B cell (primary cell): ENCODE measurements at regions not wholly inside any gene's neighbourhood (a gene's known extent, or its start where the extent isn't known, plus 50 kb on each side); places are given as distances from the start of the nearest gene placed in this dataset.

ENCODE experiments used
- CTCF ChIP-seq: fragments of 200-600 bp; IDR thresholded peaks from one replicate; pipeline ENCODE4 v1.8.0; 2022; ENCODE audit warnings: antibody characterized with exemption, mild to moderate bottlenecking
- EZH2 ChIP-seq: IDR thresholded peaks from 2 replicates; pipeline ENCODE4 v1.6.1; 2012; ENCODE audit warnings: borderline replicate concordance, low read depth, mild to moderate bottlenecking, moderate library complexity, low read length; ENCODE audit not compliant: insufficient read depth, poor library complexity, severe bottlenecking

DNA sequence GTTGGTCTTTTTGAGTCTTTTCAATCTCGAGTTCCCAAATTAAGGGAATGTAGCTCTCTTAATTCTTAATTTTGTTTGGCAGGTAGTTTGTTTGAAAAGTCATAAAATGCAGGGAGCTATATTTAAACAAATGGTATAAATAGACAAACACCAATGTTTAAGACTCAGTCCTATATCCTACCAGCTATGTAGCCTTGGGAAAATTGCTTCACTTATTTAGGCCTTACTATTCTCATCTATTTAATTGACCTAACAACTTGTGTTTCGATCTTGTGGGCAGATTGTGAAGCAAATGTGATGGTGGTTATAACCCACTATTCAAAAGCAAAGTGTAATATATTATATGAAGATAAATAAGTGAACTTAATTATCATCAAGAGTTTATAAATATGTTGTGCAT, 167.3 kb upstream of the KCTD3 start:
- TF ChIP-seq CTCF (no peak), EZH2 (no peak)
